ENCODE measurements at regions not wholly inside any gene's neighbourhood (a gene's known extent, or its start where the extent isn't known, plus 50 kb on each side); places are given as distances from the start of the nearest gene placed in this dataset.

DNA sequence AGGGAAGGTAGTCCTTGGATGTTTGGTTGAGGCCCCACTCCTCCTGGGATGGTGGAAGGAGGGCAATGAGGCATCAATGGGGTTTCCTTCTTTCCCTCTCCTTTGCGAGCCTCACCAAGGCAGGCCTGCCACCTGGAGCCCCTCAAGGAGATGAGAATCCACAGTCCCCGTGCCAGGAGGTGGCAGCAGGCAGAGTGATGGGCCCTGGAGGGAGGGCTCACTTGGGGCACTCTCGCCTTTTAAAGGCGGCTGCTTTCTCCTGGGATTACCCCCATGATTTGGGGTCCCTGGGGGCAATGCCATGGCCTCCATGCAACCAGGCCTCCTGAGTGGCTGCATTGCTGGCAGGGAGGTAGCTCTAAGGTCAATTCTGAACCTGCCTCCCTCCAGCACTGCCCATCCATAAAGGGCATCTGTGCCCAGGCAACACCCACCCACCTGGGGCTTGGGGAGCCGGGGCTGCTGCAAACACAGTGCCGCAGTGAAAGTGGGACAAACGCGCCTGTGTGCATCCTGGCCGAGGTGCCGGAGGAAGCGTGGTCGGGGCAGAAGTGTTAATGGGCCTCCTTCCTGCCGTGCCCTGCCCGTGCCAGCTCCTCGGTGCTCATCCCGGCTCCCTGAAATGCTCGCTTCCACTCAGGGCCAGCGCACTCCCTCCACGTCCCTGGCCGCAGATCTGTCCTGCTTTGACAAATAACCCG, 55.9 kb downstream of the ZFP36L2 start:
- TF ChIP-seq, protein P1, sequence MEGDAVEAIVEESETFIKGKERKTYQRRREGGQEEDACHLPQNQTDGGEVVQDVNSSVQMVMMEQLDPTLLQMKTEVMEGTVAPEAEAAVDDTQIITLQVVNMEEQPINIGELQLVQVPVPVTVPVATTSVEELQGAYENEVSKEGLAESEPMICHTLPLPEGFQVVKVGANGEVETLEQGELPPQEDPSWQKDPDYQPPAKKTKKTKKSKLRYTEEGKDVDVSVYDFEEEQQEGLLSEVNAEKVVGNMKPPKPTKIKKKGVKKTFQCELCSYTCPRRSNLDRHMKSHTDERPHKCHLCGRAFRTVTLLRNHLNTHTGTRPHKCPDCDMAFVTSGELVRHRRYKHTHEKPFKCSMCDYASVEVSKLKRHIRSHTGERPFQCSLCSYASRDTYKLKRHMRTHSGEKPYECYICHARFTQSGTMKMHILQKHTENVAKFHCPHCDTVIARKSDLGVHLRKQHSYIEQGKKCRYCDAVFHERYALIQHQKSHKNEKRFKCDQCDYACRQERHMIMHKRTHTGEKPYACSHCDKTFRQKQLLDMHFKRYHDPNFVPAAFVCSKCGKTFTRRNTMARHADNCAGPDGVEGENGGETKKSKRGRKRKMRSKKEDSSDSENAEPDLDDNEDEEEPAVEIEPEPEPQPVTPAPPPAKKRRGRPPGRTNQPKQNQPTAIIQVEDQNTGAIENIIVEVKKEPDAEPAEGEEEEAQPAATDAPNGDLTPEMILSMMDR (conservative IDR thresholded peaks at IDR 0.05; ENCODE audit: low read length) = no peak
- TF ChIP-seq EZH2phosphoT487 (IDR thresholded peaks at IDR 0.05; ENCODE audit: borderline replicate concordance) = no peak

Data from Loucy (cell line).